HG02763 (cell line): ENCODE measurements at regions not wholly inside any gene's neighbourhood (a gene's known extent, or its start where the extent isn't known, plus 50 kb on each side); places are given as distances from the start of the nearest gene placed in this dataset.

ENCODE experiments used
- ATAC-seq: cut with Tn5 transposase; IDR thresholded peaks from one replicate; pipeline ENCODE4 v1.9.1; 2021; ENCODE audit warnings: mild to moderate bottlenecking, moderate library complexity; ENCODE audit not compliant: unreplicated experiment

GRCh38 chr18:22542406-22542835 is 124.7 kb upstream of the CTAGE1 start:
- no peak for ATAC-seq

DNA sequence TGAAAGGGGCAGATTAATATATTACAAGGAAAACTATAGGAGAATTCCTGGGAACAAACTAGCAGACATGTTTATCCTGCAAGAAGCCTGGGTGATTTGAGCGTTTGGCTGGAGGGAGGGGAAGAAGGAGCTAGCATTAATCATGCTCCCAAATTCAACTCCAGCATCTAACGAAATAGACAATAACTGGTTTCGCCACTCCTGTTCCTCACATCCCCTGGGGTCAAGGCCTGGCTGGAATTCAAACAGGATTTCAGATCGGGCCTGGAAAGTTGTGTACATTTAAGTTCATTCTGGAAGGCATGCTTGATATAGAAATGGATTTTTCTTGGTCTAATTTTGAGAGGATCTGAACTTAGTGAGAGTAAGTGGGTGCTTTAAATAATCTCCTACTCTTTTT is 126.1 kb upstream of the CTAGE1 start:
- no peak for ATAC-seq

GRCh38 chr18:22544626-22545025 is 126.9 kb upstream of the CTAGE1 start:
- ATAC-seq: no peak

DNA sequence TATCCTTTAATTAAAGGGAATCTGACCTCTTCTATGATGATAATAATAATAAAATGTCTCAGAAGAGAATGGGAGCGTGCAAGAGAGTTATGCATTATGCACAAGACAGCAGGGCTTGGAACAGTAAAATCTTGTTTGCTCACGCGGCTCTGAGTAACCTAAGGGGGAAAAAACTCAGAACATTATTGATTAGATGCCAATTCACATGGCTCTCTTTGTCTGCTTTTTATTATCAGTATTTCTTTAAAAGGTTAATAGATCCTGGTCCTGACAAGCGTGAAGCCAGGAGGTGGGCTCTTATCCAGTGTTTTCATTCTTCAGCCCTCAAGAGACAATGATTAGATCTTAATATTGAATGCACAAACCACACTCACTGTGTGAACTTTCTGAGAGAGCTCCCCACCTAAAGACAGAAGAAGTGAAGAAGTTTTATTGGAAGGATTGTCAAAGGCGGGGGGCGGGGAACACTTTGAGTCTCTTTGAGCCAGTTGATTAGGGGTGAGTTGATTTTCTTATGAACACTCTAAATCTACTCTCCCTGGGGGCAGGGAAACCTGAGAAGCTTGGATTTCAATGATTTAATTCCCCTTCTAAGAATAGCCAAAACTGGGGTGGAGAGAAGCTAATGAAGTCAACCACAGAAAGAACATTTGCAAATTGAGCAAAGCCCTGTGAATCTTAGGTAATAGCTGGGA is 127.5 kb upstream of the CTAGE1 start:
- no peak for ATAC-seq

GRCh38 chr18:22546905-22547570 is 129.3 kb upstream of the CTAGE1 start:
- ATAC-seq: no peak

GRCh38 chr18:22547807-22548561 is 130.3 kb upstream of the CTAGE1 start:
- ATAC-seq: no peak

GRCh38 chr18:22549260-22549937 is 131.7 kb upstream of the CTAGE1 start:
- no peak for ATAC-seq

- no peak for ATAC-seq
Measured at GRCh38 chr18:22550366-22550765, 132.7 kb upstream of the CTAGE1 start.

GRCh38 chr18:22550861-22551260 is 133.1 kb upstream of the CTAGE1 start:
- ATAC-seq: no peak

- no peak for ATAC-seq
Measured at GRCh38 chr18:22551536-22552151, 133.9 kb upstream of the CTAGE1 start.

DNA sequence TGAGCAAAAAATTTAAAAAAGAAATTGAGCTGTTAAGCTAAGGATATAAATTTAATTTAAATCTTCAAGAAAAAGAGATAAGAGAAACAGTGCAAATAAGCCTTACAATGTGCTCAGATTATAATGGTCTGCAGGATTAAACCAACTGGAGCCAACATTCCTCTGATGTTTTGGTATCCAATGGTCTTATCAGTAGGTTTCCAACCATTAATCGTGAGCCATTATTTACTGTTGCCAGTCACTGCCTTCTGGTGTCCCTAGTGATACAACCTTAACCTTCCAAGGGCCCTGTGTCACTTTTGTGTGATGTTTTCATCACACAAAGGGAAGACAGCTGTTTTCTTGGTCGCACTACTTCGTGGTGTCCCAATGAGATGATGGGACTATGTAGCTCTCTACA is 134.5 kb upstream of the CTAGE1 start:
- ATAC-seq: no peak

DNA sequence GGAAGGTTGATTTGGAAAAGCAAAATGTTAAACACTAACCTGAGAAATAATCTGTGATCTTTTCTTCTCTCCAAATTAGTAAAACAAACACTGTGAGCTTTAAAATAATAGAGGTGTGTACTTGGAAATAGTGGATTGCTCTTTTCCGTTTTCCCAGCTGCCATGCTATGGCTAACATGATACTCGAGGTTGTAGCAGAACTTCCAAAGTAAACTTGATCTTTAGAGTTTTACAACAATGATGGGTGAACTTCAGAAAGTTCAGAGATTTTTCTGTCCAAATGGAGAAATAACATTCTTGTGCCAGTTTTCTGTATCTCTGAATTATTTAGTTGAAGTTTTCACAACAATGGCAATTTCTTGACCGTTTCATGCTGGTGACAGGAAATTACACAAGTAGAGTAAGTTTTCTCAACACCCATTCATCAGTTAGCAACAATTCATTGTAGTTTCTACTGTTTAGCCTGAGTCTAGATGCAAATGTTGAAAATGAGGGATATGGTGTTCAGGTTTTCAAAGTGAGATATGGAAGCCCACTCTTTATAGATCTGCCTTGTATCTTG is 135.3 kb upstream of the CTAGE1 start:
- no peak for ATAC-seq

DNA sequence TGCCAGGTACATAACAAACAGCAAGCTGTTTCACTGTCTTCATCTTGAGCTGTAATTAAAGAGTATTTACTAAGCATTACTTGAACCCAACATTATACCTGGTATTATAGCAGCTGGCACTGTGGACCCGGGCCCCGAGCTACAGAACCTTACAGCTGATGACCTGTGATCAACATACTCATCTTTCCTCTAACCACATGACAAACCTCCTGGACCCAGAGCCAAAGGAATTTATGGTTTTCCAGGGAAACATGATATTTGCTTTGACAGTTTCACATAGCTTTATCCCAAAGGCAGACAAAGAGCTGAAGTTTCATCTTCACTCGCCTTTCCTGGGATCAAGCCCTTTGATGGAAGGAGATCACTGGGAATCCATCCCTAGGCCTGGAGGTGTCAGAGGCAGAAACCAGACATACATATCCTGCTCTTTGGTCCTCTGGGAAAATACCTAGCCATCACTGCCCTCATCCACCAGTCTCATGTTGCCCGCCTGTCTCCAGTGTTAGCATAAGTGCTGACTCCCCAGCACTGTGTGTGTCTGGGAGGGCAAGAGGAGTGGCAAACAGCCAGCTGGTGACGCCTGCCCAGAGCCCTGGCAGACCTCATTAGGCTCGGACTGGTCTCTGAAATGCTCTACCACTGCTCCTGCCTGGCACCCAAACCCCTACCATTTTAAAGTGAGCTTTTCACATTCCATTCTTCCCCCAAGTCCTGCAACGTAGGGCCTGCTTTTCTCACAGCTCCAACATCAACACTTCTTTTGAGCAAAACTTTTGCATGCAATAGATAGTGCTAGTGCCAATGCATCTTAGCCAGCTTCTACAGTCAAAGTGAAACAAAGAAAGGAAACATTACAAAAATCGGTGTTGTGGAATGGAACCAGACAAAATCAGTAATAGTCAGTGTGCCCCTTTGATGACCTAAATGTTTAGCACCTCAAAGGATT is 138.8 kb upstream of the CTAGE1 start:
- no peak for ATAC-seq

DNA sequence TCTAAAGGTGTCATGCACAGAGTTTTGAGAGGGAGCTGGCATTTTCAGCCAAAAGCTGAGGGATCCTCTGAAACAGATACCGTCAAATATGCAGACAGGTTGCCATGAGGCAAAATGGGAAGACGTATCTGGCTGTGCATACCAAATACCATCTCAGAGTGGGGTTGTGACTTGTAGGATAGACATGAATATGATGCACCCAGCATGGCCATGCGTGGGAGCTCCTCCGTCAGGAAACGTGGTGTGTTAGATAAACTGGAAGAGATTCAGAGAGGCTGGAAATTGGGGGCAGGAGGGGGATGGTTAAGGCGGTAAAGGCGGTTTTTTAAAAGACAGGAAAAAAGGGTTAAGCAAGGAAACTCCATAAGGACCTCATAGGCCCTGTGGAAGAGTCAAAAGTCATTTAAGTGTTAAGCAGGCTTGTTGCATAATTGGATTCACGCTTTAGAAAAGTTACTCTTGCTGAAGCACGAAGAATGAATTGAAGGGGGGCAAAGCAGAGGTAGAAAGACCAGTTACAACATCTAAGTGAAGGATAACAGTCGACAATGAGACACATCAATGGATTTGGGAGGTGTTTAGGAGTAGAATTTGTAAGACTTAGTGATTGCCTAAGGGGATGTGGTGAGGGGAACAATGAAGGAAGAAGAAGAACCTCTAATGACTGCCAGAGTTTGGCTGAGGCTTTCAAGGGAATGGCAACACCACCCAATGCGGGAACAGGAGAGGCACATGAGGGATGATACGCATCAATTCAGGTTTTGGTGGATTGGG is 139.6 kb upstream of the CTAGE1 start:
- ATAC-seq: no peak

GRCh38 chr18:22558945-22559385 is 141.2 kb upstream of the CTAGE1 start:
- ATAC-seq: no peak

DNA sequence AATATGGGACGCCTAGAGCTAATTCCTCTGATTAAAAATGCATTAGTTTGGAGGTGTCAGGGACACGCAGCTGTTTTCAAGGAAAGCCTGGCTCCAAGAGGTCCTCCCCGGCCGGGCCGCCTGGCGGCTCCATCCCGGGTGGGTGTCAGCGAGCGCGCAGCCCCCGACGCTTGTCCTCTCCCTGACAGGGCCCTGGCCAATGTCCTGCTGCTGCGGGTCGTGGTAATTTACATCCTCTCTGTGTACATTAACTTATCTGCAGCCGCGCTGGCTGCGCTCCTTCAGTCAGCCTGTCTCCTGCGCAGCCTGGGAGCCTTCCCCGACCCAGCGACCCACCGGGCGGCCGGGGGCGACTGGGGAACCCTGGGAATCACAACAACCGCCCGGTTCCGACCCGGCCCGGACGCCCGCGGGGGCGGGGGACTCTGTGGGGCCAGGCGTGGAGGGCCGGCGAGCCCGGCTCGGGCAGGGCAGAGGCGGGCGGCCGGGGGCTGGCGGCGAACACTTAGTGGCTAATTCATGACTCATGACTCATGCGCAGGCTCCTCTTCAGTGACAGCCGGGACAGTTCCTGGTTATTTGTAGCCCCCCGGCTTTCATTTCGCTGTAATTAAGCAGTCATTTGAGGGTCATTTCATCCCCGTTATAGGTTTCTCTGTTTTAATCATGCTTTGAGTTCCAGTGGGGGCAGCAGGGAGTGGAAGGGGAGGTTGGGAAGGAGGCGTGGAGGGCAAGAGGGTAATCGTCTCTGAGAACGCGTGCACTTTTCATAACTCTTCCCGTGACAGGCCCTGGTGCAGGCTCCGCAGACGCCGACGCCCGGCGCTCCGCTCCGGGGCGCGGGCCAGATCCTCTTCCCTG is 141.9 kb upstream of the CTAGE1 start:
- ATAC-seq: no peak

- ATAC-seq: no peak
Measured at GRCh38 chr18:22560275-22560610, 142.5 kb upstream of the CTAGE1 start.

DNA sequence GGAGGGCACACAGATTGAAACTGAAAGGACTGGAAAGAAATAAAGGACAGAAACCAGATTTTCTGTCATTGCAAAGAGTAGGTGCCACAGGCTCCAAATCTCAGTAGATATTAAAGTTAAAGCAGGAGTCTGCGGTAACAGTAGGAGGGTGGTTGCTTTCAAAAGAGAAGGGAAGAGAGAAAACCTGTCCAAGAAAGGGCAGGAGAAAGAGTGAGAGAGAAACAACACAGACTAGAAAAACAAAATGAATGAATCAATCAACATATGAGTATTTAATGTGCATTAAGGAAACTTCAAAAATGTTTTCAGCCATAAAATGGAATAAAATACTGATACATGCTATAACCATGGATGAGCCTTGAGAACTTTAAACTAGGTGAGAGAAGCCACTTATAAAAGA is 143.1 kb upstream of the CTAGE1 start:
- ATAC-seq: no peak
